Activated T-helper 17 cell treated with anti-CD3 and anti-CD28 coated beads, Interleukin-2, amount 50 U/mL, for 72 hours (primary cell): ENCODE measurements at regions not wholly inside any gene's neighbourhood (a gene's known extent, or its start where the extent isn't known, plus 50 kb on each side); places are given as distances from the start of the nearest gene placed in this dataset.

ENCODE experiments used
- ATAC-seq: fragments of 150-1000 bp; cut with Tn5 transposase; replicated peaks from 2 replicates; pipeline ENCODE4 v1.10.0; 2021; ENCODE audit warnings: mild to moderate bottlenecking, moderate library complexity
- H3K27ac Mint-ChIP-seq: one replicate; pipeline ENCODE4 v1.8.0; 2022; ENCODE audit warnings: mixed read lengths
- H3K27me3 Mint-ChIP-seq: one replicate; pipeline ENCODE4 v1.8.0; 2022; ENCODE audit warnings: mixed read lengths
- H3K36me3 Mint-ChIP-seq: one replicate; pipeline ENCODE4 v1.8.0; 2022; ENCODE audit warnings: low read depth, mild to moderate bottlenecking, mixed read lengths
- H3K4me1 Mint-ChIP-seq: one replicate; pipeline ENCODE4 v1.8.0; 2022; ENCODE audit warnings: mixed read lengths
- H3K4me3 Mint-ChIP-seq: one replicate; pipeline ENCODE4 v1.8.0; 2022; ENCODE audit warnings: mild to moderate bottlenecking, mixed read lengths
- H3K9me3 Mint-ChIP-seq: one replicate; pipeline ENCODE4 v1.8.0; 2022; ENCODE audit warnings: mixed read lengths

DNA sequence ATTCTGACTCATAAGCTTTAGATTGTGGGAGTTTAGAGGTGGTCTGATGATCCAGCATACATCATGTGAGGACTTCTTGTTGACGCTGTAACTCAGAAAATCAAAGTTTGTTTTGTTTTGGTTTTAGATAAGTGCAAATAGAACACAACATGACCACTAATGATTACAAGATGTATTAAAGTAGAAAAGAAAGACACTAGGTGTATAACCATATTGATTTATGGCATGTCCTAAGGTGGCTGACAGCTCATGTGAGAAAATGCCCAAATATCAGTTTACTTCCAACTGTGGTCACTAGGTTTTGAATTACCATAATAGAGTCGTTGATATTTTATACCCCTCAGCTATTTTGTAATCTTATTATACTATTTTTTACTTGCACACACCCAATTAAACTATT is 1131.4 kb upstream of the PHF14 start:
- Mint-ChIP-seq H3K27ac (no peak overlapping the region), H3K36me3 (no peaks in the 10 kb centered on the region), H3K27me3 (no peaks in the 10 kb centered on the region), H3K4me3 (no peak overlapping the region), H3K4me1 (no peaks in the 10 kb centered on the region), H3K9me3 (peaks cover 7% of the 10 kb centered on the region)
- ATAC-seq, result no peak

DNA sequence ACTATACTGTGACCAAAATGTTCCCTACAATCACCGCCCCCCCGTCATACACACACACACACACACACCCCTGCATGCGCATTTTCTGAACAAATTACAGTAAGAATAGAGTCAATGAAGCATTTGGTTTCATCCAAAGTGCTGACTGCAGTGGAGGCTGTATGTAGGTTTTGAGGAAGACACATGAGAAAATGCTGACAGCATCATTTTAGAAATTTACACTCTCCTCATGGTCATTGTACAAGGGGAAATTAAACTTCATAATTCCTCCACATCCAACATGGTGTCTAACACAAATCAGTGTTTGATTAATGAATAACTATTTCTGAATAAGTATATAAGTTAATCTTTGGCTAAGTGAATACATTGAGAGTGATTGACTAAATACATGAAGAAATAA is 1126.8 kb upstream of the PHF14 start:
- Mint-ChIP-seq H3K4me3 (no peak overlapping the region), H3K36me3 (no peaks in the 10 kb centered on the region), H3K9me3 (peaks cover 4% of the 10 kb centered on the region), H3K27ac (no peak overlapping the region), H3K27me3 (no peaks in the 10 kb centered on the region), H3K4me1 (no peaks in the 10 kb centered on the region)
- no peak for ATAC-seq

- Mint-ChIP-seq H3K4me1 (no peaks in the 10 kb centered on the region), H3K27me3 (no peaks in the 10 kb centered on the region), H3K36me3 (no peaks in the 10 kb centered on the region), H3K9me3 (peaks cover 10% of the 10 kb centered on the region), H3K27ac (no peak overlapping the region), H3K4me3 (no peak overlapping the region)
- no peak for ATAC-seq
Observed at GRCh38 chr7:9854605-9855004, 1119.1 kb upstream of the PHF14 start.

GRCh38 chr7:9856668-9857067 is 1117.0 kb upstream of the PHF14 start:
- no peaks in the 10 kb centered on the region for H3K27me3 Mint-ChIP-seq
- H3K9me3 Mint-ChIP-seq, result peaks cover 22% of the 10 kb centered on the region
- H3K4me1 Mint-ChIP-seq, result no peaks in the 10 kb centered on the region
- H3K27ac Mint-ChIP-seq, result no peak overlapping the region
- no peaks in the 10 kb centered on the region for H3K36me3 Mint-ChIP-seq
- H3K4me3 Mint-ChIP-seq, result no peak overlapping the region
- ATAC-seq, result no peak

DNA sequence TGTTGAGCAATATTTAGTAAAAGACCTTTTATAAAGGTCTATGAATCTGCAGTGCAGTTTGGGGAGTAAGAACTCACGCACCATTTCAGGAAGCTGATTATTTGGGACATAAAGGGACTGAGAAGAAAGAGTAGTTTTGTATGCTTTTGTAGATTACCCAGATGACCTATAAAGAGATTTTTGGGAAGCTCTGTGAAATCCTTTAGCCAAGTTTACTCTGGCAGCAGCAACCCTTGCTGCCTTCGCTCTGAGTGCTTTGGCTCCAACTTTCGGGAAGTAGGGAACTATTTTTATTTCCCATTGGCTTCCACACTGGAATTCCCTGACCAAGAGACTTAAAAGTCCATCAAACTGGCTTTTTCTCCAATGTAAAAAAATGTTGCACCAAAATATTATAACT is 1110.1 kb upstream of the PHF14 start:
- Mint-ChIP-seq H3K36me3 (no peaks in the 10 kb centered on the region), H3K27me3 (no peaks in the 10 kb centered on the region), H3K9me3 (peaks cover 23% of the 10 kb centered on the region), H3K4me1 (no peaks in the 10 kb centered on the region), H3K4me3 (no peak overlapping the region), H3K27ac (no peak overlapping the region)
- ATAC-seq, result no peak

- Mint-ChIP-seq H3K4me1 (no peaks in the 10 kb centered on the region), H3K9me3 (peaks cover 9% of the 10 kb centered on the region), H3K36me3 (no peaks in the 10 kb centered on the region), H3K27ac (no peak overlapping the region), H3K4me3 (no peak overlapping the region), H3K27me3 (no peaks in the 10 kb centered on the region)
- no peak for ATAC-seq
Observed at GRCh38 chr7:9869151-9869550, 1104.5 kb upstream of the PHF14 start.

DNA sequence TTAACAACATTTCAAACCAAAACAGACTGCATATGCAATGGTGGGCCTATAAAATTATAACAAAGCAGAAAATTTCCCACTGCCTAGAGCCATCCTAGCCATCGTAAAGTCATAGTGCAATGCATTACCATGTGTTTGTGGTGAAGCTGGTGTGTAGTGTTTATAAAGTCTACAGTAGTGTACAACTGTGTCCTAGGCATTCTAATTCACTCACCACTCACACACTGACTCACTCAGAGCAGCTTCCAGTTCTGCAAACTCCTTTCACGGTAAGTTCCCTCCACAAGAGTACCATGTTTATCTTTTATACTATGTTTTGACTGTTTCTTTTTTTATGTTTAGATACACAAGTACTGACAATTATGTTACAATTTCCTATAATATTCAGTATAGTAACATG is 1104.1 kb upstream of the PHF14 start:
- Mint-ChIP-seq H3K27ac (no peak overlapping the region), H3K27me3 (no peaks in the 10 kb centered on the region), H3K4me1 (no peaks in the 10 kb centered on the region), H3K9me3 (peaks cover 9% of the 10 kb centered on the region), H3K36me3 (no peaks in the 10 kb centered on the region), H3K4me3 (no peak overlapping the region)
- no peak for ATAC-seq

- Mint-ChIP-seq H3K27ac (no peak overlapping the region), H3K4me1 (no peaks in the 10 kb centered on the region), H3K9me3 (peaks cover 9% of the 10 kb centered on the region), H3K27me3 (no peaks in the 10 kb centered on the region), H3K4me3 (no peak overlapping the region), H3K36me3 (no peaks in the 10 kb centered on the region)
- no peak for ATAC-seq
Observed at GRCh38 chr7:9870674-9871073, 1103.0 kb upstream of the PHF14 start.

- ATAC-seq, result no peak
- Mint-ChIP-seq H3K27me3 (no peaks in the 10 kb centered on the region), H3K4me3 (no peak overlapping the region), H3K27ac (no peak overlapping the region), H3K36me3 (no peaks in the 10 kb centered on the region), H3K9me3 (peaks cover 3% of the 10 kb centered on the region), H3K4me1 (no peaks in the 10 kb centered on the region)
Observed at GRCh38 chr7:9874182-9874581, 1099.5 kb upstream of the PHF14 start.

DNA sequence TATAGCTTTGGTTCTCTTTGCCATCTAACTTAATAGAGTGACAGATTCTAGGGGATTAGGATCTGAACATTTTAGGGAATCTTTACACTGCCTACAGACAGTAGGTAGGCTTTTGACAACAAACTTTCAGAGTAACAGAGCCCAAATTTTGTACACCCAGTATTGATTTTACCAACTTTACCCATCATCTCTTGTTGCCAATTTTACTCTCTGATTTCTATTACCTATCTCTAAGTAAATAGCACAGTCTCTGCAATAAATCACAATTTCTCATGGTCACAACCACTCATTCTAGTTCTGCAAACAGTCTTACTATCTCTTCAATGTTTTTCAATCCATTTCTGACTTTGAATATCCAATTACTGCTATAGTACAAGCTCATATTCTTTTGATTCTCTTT is 1097.6 kb upstream of the PHF14 start:
- no peak overlapping the region for H3K4me3 Mint-ChIP-seq
- no peaks in the 10 kb centered on the region for H3K27me3 Mint-ChIP-seq
- H3K27ac Mint-ChIP-seq, result no peak overlapping the region
- peaks cover 6% of the 10 kb centered on the region for H3K9me3 Mint-ChIP-seq
- H3K4me1 Mint-ChIP-seq, result no peaks in the 10 kb centered on the region
- H3K36me3 Mint-ChIP-seq, result no peaks in the 10 kb centered on the region
- no peak for ATAC-seq

GRCh38 chr7:9889554-9889953 is 1084.1 kb upstream of the PHF14 start:
- H3K27me3 Mint-ChIP-seq, result no peaks in the 10 kb centered on the region
- H3K4me3 Mint-ChIP-seq, result no peak overlapping the region
- peaks cover 5% of the 10 kb centered on the region for H3K9me3 Mint-ChIP-seq
- ATAC-seq, result no peak
- H3K36me3 Mint-ChIP-seq, result no peaks in the 10 kb centered on the region
- no peaks in the 10 kb centered on the region for H3K4me1 Mint-ChIP-seq
- H3K27ac Mint-ChIP-seq, result no peak overlapping the region

- no peaks in the 10 kb centered on the region for H3K27me3 Mint-ChIP-seq
- no peaks in the 10 kb centered on the region for H3K4me1 Mint-ChIP-seq
- no peak for ATAC-seq
Observed at GRCh38 chr7:9890092-9890491, 1083.6 kb upstream of the PHF14 start.

GRCh38 chr7:9891056-9891455 is 1082.6 kb upstream of the PHF14 start:
- no peak for ATAC-seq
- Mint-ChIP-seq H3K9me3 (peaks cover 5% of the 10 kb centered on the region), H3K4me1 (no peaks in the 10 kb centered on the region), H3K27me3 (no peaks in the 10 kb centered on the region), H3K4me3 (no peak overlapping the region), H3K36me3 (no peaks in the 10 kb centered on the region), H3K27ac (no peak overlapping the region)

More at GRCh38 chr7:9890092-9890491, 1083.6 kb upstream of the PHF14 start:
- no peaks in the 10 kb centered on the region for H3K36me3 Mint-ChIP-seq
- peaks cover 5% of the 10 kb centered on the region for H3K9me3 Mint-ChIP-seq
- H3K4me3 Mint-ChIP-seq, result no peak overlapping the region
- H3K27ac Mint-ChIP-seq, result no peak overlapping the region

GRCh38 chr7:9900339-9900738 is 1073.3 kb upstream of the PHF14 start:
- H3K9me3 Mint-ChIP-seq, result peaks cover 24% of the 10 kb centered on the region
- no peak for ATAC-seq
- no peak overlapping the region for H3K4me3 Mint-ChIP-seq
- H3K27ac Mint-ChIP-seq, result no peak overlapping the region
- H3K4me1 Mint-ChIP-seq, result no peaks in the 10 kb centered on the region
- H3K27me3 Mint-ChIP-seq, result no peaks in the 10 kb centered on the region
- no peaks in the 10 kb centered on the region for H3K36me3 Mint-ChIP-seq

DNA sequence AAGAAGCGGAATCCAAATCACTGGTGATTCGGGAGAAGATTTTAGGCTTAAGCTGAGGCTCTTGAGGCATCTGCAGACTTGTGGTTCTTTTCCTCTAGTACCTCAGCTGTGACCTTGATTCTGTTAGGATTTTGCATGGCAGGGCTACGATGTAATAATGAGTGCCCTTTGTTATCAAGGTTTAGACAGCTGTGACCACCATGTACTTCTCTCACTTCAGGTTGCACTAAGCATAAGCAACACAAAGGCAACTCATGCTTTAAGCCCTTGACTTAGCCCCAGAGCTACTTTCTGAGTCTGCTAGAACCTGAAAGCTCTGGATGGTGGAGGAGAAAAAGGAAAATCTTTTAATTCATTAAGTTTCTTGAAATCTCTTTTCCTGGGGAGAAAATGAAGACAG is 1052.3 kb upstream of the PHF14 start:
- Mint-ChIP-seq H3K4me1 (no peaks in the 10 kb centered on the region), H3K9me3 (peaks cover 3% of the 10 kb centered on the region), H3K27ac (no peak overlapping the region), H3K36me3 (no peaks in the 10 kb centered on the region), H3K27me3 (no peaks in the 10 kb centered on the region), H3K4me3 (no peak overlapping the region)
- ATAC-seq, result no peak

DNA sequence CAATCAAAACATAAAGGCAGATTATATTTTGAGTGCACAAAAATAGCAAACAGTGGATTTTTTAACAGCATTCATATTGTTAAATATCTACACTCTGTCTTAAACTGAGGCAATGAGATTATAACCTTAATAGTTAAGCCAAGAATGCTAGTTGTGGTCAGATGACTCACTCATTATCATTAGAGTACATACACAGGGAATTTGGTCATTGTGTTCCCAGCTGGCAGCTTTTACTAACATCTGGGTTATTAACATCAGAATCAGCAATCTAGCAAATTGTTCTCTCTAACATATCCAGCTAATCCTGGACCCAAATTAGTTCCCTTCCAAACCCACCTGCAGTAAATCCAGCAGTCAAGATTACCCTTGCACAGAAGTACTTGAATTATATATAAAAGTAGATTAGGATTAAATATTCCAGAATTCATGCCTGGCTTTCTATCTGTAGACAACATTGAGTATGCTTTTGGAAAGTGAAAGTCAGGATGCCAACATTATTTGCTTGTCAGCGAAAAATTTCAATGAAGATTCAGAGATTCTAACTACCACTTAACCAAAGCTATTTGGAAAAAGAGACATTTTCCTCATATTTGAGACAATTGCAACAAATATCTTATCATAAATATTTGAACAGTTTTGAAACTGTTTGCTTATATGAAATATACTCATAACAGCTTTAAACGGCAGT is 1035.6 kb upstream of the PHF14 start:
- no peak overlapping the region for H3K4me3 Mint-ChIP-seq
- H3K4me1 Mint-ChIP-seq, result no peaks in the 10 kb centered on the region
- H3K27ac Mint-ChIP-seq, result no peak overlapping the region
- H3K27me3 Mint-ChIP-seq, result no peaks in the 10 kb centered on the region
- no peaks in the 10 kb centered on the region for H3K9me3 Mint-ChIP-seq
- no peaks in the 10 kb centered on the region for H3K36me3 Mint-ChIP-seq
- no peak for ATAC-seq
